Anterior cingulate cortex (tissue), 58 donors: ENCODE measurements at regions not wholly inside any gene's neighbourhood (a gene's known extent, or its start where the extent isn't known, plus 50 kb on each side); places are given as distances from the start of the nearest gene placed in this dataset.
"Not testable (repeated sequence)": the region's sequence is repeated elsewhere in the genome, so short reads cannot be mapped to it uniquely, and the experiment has no call there.

Experiments
- DNase-seq, 58 donors: peaks; one replicate each; lab custom pipeline; 2025; lab: John Stamatoyannopoulos, UW

GRCh38 chr3:104275199-104275598 is 1091.5 kb upstream of the ALCAM start:
- no peak for DNase-seq

- no peak for DNase-seq
Observed at GRCh38 chr3:104279617-104280016, 1087.1 kb upstream of the ALCAM start.

DNA sequence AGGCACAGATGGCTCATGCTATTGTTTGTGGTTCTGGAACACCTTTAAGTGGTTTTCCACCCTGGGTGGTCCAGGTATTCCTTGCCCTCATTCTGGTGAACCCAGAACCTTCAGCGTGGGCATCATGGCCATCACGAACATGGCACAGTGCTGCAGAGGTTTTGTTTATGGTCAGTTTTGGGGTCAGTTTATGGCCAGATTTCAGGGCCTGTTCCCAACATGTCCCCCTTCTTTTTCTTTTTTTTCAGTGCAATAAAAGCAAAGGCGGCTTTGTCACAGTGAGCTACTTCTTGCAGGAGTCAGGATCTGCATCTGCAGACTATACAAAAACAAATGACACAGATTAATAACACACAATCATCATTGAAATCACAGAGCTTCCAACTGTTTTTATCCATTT is 1085.0 kb upstream of the ALCAM start:
- no peak for DNase-seq

- no peak for DNase-seq
Observed at GRCh38 chr3:104286645-104287044, 1080.1 kb upstream of the ALCAM start.

- DNase-seq: no peak
Observed at GRCh38 chr3:104291437-104291851, 1075.3 kb upstream of the ALCAM start.

- peak in 1 of 58 donors; percentile 30 for DNase-seq
Observed at GRCh38 chr3:104291878-104292277, 1074.8 kb upstream of the ALCAM start.

GRCh38 chr3:104297617-104298016 is 1069.1 kb upstream of the ALCAM start:
- no peak for DNase-seq

GRCh38 chr3:104298662-104299061 is 1068.0 kb upstream of the ALCAM start:
- DNase-seq: no peak

- DNase-seq: no peak
Observed at GRCh38 chr3:104316118-104316517, 1050.6 kb upstream of the ALCAM start.

- no peak for DNase-seq
Observed at GRCh38 chr3:104323226-104323625, 1043.5 kb upstream of the ALCAM start.

- no peak for DNase-seq
Observed at GRCh38 chr3:104347291-104347690, 1019.4 kb upstream of the ALCAM start.

- no peak for DNase-seq
Observed at GRCh38 chr3:104349836-104350235, 1016.9 kb upstream of the ALCAM start.

- no peak for DNase-seq
Observed at GRCh38 chr3:104353951-104354350, 1012.8 kb upstream of the ALCAM start.

GRCh38 chr3:104359546-104359945 is 1007.2 kb upstream of the ALCAM start:
- no peak for DNase-seq

DNA sequence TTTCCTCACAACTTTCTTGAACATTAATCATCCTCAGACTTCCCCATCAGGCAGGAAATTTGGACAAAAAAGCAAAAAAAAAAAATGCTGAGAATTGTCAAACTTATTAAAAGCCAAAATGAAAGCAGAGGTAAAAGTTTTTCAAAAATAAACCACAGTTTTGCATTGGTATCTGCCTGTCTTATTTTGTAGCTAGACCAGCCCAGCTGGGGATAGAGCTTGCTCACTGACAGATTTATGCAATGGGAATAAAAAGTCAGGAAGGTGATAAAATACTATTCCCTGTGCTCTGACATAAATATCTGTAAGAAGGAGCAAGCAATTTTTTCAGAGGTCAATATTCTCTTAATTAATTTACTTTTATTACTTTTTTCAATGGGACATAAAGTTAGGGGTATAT is 1006.7 kb upstream of the ALCAM start:
- no peak for DNase-seq

DNA sequence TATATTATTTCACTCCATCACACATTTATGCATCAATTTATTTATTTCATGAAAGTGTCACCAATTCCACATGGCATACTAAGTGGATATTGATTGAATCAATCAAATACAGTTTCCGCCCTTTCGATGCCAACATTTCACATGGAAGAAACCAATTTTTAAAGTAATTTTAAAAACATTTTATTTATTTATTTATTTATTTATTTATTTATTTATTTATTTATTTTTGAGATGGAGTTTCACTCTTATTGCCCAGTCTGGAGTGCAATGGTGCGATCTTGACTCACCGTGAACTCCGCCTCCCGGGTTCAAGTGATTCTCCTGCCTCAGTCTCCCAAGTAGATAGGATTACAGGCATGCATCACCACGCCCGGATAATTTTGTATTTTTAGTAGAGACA is 1005.0 kb upstream of the ALCAM start:
- not testable (repeated sequence) for DNase-seq

DNA sequence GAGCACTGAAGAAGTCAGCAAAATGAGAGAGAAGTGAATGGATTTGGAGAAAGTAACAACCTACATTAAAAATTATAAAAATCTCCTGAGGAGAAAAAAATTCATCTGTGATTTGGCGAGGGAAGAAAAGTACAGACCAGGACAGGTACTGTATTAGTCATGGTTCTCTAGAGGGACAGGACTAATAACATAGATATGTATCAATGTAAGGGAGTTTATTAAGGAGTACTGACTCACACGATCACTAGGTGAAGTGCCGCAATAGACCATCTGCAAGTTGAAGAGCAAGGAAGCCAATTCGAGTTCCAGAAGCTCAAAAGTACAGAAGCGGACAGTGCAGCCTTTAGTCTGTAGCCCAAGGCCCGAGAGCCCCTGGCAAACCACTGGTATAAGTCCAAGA is 1004.4 kb upstream of the ALCAM start:
- DNase-seq: no peak

- no peak for DNase-seq
Observed at GRCh38 chr3:104367000-104367399, 999.7 kb upstream of the ALCAM start.

- DNase-seq: no peak
Observed at GRCh38 chr3:104368760-104369159, 997.9 kb upstream of the ALCAM start.

DNA sequence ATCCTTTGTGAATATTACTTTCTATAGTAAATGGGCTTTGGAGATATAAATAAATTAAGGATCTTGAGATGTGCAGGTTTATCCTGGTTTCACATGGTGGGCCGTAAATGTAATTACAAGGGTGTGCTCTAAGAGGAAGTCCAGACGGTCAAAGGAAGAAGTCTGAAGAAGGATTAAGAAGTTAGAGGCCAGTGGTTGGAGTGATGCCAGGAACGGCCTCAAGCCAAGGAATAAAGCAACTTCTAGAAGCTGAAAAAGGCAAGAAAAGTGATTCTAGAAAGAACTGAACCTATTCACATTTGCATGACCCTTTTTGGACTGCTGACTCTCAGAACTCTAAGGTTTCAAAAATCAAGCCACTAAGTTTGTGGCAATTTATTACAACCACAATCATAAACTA is 981.3 kb upstream of the ALCAM start:
- peak in 2 of 58 donors; percentile 0 to 6 for DNase-seq

DNA sequence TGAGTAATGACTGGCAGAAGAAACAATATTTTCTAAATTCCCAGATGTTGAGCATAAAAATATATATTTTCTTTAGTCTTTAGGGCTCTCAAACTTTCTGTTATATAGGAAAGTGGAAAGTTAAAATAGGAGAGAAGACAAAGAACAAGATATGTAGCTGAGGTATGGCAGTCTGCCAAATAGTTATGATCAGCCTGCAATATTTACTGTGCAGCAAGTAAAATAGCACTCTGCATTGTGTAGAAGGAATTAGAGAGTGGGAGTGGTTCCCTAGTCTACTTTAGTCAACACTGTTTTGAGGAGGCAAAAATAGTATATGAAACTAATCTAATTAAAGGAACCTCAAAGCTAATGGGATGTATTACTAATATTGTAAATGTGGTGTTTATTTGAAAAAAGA is 978.1 kb upstream of the ALCAM start:
- no peak for DNase-seq

- no peak for DNase-seq
Observed at GRCh38 chr3:104392327-104392726, 974.4 kb upstream of the ALCAM start.

GRCh38 chr3:104396974-104397669 is 969.6 kb upstream of the ALCAM start:
- peak in 1 of 58 donors; percentile 13 for DNase-seq
